ENCODE measurements at regions not wholly inside any gene's neighbourhood (a gene's known extent, or its start where the extent isn't known, plus 50 kb on each side); places are given as distances from the start of the nearest gene placed in this dataset.

- WGBS (ENCODE audit: insufficient coverage, insufficient replicate concordance, low lambda C conversion rate, missing lambda C conversion rate), result 57% methylated on average over 10 of the region's 10 CpGs
- FAIRE-seq, result no peak
- TF ChIP-seq MXI1 (IDR thresholded peaks at IDR 0.05; ENCODE audit: low read depth, low read length) (no peak), IKZF1 (conservative IDR thresholded peaks at IDR 0.05) (no peak), POLR2A (IDR thresholded peaks at IDR 0.05; ENCODE audit: low read depth, low read length) (no peak), E2F4 (IDR thresholded peaks at IDR 0.05; ENCODE audit: low read depth, low read length) (no peak), MYC (IDR thresholded peaks at IDR 0.05; ENCODE audit: insufficient read depth, insufficient read length, insufficient replicate concordance, low read length, severe bottlenecking) (no peak), SP1 (IDR thresholded peaks at IDR 0.05; ENCODE audit: low read depth, low read length) (no peak), SMAD5 (IDR thresholded peaks at IDR 0.05; ENCODE audit: low read depth) (no peak), YY1 (IDR thresholded peaks at IDR 0.05; ENCODE audit: low read depth, low read length) (no peak), RELB (IDR thresholded peaks at IDR 0.05; ENCODE audit: low read depth) (no peak), HSF1 (IDR thresholded peaks at IDR 0.05; ENCODE audit: low read depth, low read length) (no peak)
- TF ChIP-seq, protein P1, sequence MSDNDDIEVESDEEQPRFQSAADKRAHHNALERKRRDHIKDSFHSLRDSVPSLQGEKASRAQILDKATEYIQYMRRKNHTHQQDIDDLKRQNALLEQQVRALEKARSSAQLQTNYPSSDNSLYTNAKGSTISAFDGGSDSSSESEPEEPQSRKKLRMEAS (IDR thresholded peaks at IDR 0.05; ENCODE audit: low read depth, low read length), result no peak
- TF ChIP-seq, protein P2, sequence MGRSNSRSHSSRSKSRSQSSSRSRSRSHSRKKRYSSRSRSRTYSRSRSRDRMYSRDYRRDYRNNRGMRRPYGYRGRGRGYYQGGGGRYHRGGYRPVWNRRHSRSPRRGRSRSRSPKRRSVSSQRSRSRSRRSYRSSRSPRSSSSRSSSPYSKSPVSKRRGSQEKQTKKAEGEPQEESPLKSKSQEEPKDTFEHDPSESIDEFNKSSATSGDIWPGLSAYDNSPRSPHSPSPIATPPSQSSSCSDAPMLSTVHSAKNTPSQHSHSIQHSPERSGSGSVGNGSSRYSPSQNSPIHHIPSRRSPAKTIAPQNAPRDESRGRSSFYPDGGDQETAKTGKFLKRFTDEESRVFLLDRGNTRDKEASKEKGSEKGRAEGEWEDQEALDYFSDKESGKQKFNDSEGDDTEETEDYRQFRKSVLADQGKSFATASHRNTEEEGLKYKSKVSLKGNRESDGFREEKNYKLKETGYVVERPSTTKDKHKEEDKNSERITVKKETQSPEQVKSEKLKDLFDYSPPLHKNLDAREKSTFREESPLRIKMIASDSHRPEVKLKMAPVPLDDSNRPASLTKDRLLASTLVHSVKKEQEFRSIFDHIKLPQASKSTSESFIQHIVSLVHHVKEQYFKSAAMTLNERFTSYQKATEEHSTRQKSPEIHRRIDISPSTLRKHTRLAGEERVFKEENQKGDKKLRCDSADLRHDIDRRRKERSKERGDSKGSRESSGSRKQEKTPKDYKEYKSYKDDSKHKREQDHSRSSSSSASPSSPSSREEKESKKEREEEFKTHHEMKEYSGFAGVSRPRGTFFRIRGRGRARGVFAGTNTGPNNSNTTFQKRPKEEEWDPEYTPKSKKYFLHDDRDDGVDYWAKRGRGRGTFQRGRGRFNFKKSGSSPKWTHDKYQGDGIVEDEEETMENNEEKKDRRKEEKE (IDR thresholded peaks at IDR 0.05), result no peak
- TF ChIP-seq, protein P3, sequence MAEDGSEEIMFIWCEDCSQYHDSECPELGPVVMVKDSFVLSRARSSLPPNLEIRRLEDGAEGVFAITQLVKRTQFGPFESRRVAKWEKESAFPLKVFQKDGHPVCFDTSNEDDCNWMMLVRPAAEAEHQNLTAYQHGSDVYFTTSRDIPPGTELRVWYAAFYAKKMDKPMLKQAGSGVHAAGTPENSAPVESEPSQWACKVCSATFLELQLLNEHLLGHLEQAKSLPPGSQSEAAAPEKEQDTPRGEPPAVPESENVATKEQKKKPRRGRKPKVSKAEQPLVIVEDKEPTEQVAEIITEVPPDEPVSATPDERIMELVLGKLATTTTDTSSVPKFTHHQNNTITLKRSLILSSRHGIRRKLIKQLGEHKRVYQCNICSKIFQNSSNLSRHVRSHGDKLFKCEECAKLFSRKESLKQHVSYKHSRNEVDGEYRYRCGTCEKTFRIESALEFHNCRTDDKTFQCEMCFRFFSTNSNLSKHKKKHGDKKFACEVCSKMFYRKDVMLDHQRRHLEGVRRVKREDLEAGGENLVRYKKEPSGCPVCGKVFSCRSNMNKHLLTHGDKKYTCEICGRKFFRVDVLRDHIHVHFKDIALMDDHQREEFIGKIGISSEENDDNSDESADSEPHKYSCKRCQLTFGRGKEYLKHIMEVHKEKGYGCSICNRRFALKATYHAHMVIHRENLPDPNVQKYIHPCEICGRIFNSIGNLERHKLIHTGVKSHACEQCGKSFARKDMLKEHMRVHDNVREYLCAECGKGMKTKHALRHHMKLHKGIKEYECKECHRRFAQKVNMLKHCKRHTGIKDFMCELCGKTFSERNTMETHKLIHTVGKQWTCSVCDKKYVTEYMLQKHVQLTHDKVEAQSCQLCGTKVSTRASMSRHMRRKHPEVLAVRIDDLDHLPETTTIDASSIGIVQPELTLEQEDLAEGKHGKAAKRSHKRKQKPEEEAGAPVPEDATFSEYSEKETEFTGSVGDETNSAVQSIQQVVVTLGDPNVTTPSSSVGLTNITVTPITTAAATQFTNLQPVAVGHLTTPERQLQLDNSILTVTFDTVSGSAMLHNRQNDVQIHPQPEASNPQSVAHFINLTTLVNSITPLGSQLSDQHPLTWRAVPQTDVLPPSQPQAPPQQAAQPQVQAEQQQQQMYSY (CRISPR knock-in tag; IDR thresholded peaks at IDR 0.05), result no peak
Measured at GRCh38 chr7:91455411-91455810, 191.2 kb downstream of the FZD1 start.

More at GRCh38 chr7:91455411-91455810, 191.2 kb downstream of the FZD1 start:
- ATAC-seq (no peak), DNase-seq (ENCODE audit: low read depth, low spot score) (no peak)
- ChIA-PET RAD21 (ENCODE audit: unreplicated experiment) (no interaction called here), CTCF (no interaction called here), POLR2A (no interaction called here), SMC1A (ENCODE audit: uncharacterized antibody, unreplicated experiment) (no interaction called here)
- no peak overlapping the region for H3K4me3 ChIP-seq
- intact Hi-C loops (cut with micrococcal nuclease; ENCODE audit: unreplicated experiment) (no loop called here), in situ Hi-C loops (cut with MboI) (no loop called here)
- no peaks in the 10 kb centered on the region for H3K27me3 ChIP-seq (replicated peaks in 1 of 2; ENCODE audit: control insufficient read depth in 2 of 2, insufficient read depth in 2 of 2, low read length in 1 of 2)
- no peaks in the 10 kb centered on the region for H4K20me1 ChIP-seq (ENCODE audit: control insufficient read depth, insufficient read depth)
- no peak overlapping the region for H3K9ac ChIP-seq (ENCODE audit: control insufficient read depth, insufficient read depth, low read length)
- no TSS peak for BruUV-seq (replicated peaks)
- no peaks in the 10 kb centered on the region for H3K4me1 ChIP-seq (ENCODE audit: control insufficient read depth, insufficient read depth, low read length)
- H3K36me3 ChIP-seq (ENCODE audit: control insufficient read depth in 2 of 2, insufficient read depth in 2 of 2, low read length in 1 of 2), result no peaks in the 10 kb centered on the region
- no peak overlapping the region for H3K27ac ChIP-seq (ENCODE audit: control insufficient read depth, insufficient read depth)
- no peaks in the 10 kb centered on the region for H3K9me3 ChIP-seq (replicated peaks; ENCODE audit: control insufficient read depth, insufficient read depth, low read length)
- H3K4me2 ChIP-seq (ENCODE audit: control insufficient read depth, insufficient read depth), result no peak overlapping the region
- no peak overlapping the region for H2AFZ ChIP-seq (ENCODE audit: control insufficient read depth, low read depth, low read length)
- no peaks in the 10 kb centered on the region for H3K79me2 ChIP-seq (ENCODE audit: control insufficient read depth, insufficient read depth, low read length)
